HG03565 (cell line): ENCODE measurements at regions not wholly inside any gene's neighbourhood (a gene's known extent, or its start where the extent isn't known, plus 50 kb on each side); places are given as distances from the start of the nearest gene placed in this dataset.

Experiments
- ATAC-seq: cut with Tn5 transposase; IDR thresholded peaks from one replicate; pipeline ENCODE4 v1.9.1; 2021; ENCODE audit warnings: mild to moderate bottlenecking, moderate library complexity; ENCODE audit not compliant: unreplicated experiment

DNA sequence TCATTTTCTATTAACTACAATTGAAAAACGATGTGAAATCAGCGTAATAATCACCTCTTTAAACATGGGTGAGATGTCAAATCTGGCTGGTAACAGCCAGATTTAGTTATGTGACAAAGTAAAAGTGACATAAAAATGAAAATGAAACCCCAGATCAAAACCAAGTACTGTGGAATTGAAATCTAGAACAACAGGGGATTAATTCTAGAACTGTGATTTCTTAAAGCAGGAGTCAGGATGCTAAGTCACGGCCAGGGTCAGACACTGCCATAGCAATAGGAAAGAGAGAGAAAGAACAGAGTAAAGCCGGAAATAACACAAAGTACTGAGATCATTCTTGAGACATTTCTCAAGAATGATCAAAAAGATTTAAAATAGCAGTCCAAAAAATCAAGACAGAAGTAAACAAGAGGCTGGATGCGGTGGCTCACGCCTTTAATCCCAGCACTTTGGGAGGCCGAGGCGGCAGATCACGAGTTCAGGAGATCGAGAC, 1183.7 kb upstream of the NXPH2 start:
- ATAC-seq, result no peak

DNA sequence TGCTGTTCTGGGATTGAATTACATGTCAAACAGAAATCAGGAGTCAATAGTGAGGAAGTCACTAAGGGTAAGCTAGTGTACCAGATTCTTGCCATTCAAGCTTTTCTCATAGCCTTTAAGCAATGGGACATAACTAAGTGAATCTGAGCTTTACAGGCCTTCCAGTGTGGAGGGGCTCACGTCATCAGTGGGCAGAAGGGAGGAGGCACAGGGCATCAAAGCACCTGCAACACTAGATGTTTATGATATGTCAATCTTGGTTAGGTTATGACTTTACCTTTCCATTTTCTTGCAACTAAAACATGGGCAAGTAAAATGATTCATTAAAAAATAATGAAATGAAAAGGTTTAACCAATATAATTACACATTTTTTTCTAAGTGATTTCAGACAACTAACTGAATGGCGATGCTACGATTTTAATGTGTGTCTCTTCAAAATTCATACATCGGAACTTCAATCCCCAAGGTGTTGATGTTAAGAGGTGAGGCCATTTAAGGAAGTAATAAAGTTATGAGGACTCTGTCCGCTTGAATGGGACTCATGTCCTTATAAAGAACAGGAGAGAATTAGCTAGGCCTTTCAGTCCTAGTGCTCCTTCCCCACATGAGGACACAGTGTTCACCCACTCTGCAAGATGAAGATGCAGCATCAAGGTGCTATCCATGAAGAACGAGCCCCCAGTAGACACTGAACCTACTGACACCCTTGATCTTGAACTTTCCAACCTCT, 1169.2 kb upstream of the NXPH2 start:
- ATAC-seq, result no peak

DNA sequence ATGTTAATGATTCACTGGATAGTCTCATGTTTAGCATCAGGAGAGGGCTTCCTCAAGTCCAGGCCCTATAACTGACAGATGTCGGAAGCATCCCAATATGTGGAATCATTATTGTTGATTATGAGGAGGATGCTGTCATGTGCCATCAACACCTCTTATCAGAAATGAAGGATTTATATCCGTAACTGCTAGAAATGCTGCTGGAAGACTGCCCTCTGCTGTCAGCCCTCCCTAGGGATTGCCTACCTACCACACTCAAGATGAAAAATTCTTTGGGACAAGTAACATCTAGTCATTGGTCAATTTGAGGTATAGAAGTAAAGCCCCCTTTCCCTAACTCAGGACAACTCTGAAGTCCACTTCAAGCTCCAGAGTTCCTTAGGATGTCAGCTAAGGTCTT, 1166.5 kb upstream of the NXPH2 start:
- no peak for ATAC-seq

DNA sequence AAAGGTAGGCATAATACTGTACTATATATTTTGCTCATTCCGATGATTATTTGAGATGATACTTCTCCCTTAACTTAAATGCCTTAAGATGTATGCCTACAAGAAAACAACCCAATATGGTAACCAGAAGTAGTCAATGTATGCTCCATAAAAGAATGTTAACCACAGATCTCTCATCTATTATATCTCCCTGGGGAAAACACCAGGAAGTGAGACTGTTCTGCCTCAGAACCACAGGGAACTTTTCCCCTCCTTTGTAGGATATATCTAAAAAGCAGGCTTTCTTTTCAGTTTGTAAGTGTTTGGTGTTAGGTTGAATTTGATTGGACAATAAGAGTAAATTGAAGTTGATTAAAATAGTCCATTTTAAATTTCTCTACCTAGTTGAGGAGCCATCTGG, 1160.5 kb upstream of the NXPH2 start:
- no peak for ATAC-seq

DNA sequence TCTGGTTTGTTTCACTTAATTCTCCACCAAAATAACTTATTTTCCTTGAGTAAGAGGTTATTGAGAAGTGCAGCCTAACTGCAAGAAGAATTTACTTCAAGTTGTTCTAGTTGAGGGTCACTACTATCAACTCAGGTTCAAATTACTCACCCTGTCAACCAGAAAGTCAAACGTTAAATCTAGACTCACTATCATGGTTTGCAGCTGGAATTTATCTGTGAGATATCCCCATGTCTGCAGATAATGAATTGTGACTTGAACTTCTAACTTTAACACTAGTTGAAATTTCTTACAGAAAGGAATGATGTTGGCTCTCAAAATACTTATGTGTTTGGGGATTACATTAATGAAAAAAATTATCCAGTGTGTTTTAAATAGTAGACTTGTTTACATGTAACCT, 1145.7 kb upstream of the NXPH2 start:
- no peak for ATAC-seq

DNA sequence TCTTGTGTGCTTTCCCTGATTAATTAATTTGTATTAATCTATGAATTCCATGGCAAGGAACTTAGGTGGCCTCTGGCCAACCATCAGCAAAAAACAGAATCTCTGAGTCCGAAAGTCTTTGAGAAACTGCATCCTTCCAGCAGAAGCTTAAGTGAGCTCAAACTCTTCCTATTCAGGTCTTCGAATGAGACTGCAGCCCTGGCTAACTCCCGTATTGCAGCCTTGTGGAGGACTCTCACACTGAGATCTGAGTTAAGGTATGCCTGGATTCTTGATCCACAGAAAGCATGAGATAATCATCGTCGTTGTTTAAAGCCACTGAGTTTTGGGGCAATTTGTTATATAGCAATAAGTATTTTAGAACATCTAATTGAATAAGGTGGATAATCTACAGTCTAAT, 1143.9 kb upstream of the NXPH2 start:
- ATAC-seq, result no peak

DNA sequence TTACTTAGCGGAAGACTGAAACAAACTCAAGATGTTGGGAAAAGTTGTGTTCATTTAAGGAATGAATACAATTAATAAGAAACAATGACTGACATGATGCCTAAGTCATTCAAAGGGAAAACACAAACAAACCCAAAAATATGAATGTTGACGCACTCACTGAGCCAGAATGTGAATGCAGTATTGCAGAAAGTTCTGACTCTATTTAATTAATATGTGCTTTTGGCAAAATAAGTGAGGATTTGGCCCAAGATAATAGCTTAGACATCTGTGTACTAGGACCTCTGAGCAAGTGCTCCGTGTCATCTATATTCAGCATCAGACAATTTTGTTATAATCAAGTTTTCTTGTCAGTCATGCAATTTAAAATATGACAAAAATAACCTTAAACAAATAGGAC, 1138.8 kb upstream of the NXPH2 start:
- no peak for ATAC-seq

DNA sequence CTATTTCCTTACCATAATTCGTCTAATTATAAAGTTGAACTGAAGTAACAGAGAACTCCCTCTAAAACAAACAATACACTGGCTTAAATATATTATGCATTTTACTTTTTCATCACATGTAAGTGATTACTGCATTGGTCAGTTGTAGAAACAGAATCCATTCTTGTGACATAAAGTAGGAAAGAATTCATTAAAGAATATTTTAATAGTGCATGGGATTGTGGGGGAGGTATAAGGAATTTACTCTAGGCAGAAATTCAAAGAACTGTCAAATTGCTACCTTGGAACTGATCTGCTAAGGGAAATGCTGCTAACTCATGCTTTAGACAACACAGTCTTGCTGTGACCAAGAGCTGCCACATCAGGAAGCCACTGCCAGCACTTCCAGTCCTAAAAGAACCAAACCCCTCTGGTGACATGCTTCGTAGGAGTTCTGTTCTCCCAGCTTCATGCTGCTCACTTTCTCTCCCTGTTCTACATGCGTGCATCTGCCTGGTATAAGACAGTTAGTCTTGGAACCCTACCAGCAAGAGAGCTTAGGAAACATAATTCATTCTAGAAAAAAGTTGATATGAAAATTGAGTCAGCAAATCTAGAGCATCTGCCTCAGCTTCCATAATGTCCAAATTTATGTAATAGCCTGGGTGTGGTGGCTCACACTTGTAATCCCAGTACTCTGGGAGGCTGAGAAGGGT, 1137.6 kb upstream of the NXPH2 start:
- no peak for ATAC-seq

DNA sequence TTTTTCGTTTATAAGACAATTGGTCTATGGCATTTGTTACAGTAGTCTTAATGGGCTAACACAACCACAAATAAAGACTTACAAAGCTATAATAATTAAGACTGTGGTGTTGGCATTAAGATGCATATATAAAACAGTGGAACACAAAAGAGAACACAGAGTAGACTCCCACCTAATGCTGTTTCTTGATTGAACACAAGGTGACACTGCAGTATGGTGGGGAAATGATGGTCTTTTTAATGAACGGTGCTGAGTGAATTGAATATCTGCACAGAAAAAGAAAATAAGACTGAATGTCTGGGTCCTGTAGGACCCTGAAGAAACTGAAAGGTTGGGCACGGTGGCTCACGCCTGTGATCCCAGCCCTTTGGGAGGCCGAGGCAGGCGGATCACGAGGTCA, 1136.6 kb upstream of the NXPH2 start:
- no peak for ATAC-seq

DNA sequence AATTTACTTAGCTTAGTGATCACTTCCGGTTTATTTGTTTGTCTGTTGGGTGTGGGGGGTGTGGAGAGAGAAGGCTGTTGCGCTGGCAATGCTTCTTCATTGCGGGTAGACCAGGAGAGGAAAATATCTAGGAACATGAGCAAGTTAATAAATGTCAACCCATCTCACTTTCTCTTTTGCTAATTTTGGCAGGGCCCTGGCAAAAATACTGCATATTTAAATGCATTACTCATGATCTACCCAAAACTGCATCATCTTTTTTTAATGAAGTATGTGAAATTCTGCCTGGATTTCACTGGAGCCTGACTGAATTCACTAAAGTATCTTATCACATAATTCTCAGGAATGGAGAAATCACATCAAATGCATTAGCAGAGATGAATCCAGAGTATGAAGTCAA, 1131.0 kb upstream of the NXPH2 start:
- ATAC-seq, result no peak

DNA sequence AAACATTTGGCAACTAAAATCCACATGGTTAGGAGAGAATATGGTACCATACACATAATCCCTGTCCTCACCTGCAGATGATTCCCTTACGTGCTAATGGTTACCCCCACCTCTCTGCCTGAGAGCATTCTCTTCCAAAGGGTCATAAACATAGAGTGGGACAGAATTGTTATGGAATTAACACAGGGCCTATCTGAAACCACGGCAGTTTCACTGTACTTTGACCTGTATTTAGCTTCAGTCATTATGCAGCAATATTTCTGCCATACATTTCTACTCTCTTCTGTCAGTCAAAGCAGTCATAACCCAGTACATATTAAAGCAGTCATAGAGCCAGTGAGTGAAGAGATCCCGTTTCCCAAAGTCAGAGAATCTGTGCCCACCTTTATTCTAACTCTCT, 1128.9 kb upstream of the NXPH2 start:
- ATAC-seq, result no peak

DNA sequence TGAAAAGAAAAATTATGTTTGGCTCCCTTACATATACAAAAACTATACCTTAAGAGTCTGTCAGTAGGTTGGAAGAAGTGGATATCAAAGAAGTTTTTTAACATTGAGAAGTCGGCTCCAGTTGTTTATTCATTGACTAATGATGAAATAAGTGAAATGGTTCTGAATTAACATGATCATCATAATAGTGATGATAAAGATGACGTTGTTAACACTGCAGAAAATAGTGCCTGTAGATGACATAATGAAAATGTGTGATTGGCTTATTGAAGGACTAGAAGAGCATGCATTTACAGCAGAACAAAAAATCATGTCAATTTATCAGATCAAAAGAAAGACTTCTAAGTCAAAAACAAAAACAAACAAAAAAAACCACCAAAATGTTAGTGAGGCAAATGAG, 1125.4 kb upstream of the NXPH2 start:
- no peak for ATAC-seq

DNA sequence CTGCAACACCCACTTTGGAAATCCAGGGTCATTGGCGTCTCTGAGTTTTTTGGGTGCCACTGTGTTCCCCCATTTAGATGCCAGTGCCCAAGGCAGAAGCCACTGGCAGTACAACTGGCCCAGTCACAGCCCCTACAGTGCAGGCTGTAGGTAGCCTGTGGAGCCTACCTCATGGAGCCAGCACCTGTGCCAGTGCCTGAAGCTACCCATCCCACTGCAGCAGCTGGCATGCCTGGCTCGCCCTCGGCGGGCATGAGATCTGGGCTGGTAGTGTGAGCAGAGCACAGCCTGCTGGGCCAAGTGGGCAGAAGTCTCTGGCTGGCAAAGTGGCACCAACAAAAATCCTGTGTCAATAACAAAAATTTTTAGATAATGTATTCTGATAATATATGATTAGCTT, 1111.4 kb upstream of the NXPH2 start:
- ATAC-seq, result no peak

DNA sequence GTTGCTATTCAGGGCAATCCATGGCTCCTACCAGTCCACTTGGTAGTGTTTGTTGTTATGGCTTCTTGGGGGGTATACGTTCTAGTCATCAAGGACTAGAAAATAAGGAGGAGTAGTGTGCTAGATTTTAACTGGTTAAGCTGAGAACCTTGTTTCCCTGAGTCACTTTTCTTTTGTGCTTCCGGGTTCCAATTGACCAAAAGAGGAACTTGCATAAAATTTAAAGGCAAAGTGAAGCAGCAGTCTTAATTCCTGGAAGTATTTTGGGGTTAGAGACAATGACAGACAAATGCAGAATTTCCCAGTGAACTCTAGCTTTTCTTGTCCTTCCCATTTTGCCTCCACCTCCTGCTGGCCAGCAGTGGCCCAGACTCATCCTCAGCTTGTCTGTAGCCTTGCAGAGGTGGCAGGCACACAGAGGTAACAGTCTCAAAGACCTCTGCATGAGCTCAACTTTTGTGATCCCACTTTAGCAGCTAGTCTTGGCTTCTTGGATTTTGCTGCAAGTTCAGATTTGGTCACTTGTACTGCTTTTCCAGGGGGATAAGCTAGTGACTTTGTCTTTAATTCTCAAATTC, 1105.8 kb upstream of the NXPH2 start:
- ATAC-seq, result no peak

DNA sequence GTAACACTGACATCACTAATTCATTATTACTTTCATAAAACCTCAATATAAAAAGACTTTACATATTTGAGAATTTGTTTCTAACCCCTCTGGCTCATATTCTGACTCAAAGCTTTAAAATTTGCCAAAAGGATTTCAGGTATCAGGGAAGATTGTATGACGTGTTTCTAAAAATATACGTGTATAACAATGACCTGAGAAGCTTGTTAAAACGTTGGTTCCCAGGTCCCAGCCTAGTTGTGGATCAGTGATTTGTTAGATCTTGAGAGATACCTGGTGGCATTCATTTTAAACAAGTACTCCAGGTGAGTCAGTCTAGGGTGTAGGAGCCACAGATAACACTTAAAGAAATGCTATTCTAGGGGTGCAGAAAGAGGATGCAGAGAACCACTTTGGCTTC, 1096.8 kb upstream of the NXPH2 start:
- no peak for ATAC-seq

DNA sequence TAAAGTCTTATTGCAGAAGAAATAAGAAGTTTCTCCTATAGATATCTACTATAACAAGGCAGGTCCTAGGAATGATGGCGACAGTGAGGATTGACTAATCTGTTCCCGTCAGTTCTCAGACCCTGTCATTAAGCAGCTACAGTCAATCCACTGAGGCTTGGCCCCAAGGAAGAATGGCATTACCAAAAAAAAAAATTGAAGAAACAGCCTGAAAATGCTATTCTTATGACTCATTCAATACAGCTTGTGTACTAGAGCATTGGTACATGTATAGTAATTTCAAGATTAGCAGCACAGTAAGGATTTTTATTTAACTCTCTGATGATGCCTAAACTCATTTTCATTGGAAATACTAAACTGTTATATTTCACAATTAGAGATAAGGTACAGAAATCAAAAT, 1096.1 kb upstream of the NXPH2 start:
- ATAC-seq, result no peak

DNA sequence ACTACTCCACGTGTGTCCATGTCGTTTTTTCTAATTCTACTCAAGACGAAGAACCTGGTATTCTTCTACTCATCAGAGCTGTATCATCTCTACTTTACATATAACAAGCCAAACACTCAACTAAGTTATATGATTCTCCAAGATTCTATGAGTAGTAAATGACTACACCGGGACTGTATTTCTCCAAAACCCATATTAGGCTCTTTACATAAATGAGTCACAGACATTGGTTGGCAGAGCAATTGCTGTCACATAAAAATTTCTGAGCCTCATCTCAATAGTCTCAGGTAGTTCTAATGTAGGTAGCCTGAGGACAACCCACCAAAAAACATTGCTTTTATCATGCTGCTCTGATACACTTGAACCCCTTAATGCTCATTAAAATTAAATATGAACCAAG, 1092.3 kb upstream of the NXPH2 start:
- ATAC-seq, result no peak

DNA sequence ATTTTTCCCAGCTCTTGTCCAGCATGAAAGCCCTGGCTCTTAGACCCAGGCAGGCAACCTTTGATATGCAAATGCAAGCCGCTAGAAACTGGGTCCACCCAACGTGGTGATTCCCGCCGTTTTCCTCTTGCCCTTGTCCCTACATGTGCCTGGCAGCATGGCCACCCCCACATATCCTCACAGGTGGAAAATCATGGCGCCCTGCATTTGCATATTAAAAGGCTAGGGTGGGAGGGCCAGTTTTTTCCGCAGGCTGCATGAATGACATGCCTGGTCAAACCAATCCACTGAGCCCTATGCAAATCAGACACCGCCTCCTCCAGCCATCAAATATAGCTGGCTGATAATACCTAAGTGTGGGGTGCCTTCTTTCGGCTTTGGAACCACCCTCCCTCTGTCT, 1091.8 kb upstream of the NXPH2 start:
- ATAC-seq, result no peak

DNA sequence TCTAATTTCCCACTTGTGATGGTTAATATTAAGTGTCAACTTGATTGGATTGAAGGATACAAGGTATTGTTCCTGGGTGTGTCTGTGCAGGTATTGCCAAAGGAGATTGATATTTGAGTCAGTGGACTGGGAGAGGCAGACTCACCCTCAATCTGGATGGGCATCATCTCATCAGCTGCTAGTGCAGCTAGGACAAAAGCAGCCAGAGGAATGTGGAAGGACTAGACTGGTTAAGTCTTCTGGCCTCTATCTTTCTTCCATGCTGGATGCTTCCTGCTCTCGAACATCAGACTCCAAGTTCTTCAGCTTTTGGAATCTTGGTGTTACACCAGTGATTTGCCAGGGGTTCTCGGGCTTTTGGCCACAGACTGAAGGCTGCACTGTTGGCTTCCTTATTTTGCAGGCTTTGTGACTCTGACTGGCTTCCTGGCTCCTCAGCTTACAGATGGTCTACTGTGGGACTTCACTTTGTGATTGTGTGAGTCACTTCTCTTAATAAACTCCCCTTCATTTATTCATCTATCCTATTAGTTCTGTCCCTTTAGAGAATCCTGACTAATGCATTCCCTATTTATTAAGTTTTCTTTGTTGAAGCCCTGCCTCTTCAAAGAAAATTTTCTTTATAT, 1087.5 kb upstream of the NXPH2 start:
- ATAC-seq, result no peak

DNA sequence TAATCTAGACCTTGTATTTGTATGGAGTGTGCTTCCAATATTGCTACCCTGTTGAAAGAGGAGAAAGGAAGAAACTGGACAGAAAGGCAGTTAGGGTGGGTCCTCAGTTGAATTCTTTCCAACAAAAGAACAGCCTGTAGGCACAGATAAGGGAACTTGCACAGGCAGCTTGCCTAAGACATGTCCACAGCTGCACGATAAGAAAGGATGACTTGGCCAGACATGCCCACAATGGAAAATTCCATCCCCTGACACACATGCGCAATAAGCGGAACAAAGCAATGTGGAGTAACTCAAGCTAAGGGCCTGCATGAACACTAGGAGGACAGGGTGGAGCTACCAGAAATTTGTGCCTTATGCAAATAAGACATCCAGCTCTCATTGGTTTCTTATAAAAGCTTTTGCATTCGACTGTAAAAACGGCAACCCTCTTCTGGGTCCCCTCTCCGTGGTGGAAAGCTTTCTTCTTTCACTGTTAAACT, 1084.7 kb upstream of the NXPH2 start:
- ATAC-seq, result no peak

DNA sequence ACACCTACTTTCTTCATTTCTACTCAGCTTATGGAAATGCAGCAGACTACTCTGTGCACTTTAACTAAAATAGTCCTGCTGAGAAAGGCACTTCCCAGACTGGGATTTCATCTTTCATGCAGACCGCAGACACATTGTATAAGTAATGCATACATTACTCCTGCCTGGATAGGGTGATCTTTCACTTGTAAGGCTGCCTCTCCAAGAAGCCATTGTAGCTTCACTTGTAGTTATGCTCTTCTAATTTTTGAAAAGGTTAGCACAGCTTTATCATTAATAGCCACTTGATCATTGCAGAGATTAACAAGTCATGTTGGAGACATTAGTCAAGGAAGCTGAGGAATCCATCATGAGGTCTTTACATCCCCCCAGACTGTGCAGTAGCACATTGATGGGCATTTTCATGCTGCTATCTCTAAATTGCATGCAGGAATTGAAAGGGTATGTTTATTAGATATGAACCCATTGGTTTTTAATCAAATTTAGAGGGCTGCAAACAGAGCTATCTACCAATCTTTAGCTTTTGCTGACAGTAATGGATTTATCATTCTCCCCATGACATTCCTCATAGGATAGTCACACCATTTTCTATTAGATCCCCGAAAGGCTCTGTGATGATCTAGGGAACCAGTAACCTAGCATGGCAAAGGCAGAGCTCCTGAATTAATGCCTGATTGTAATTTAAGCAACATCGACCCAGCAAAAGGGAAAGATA, 1074.7 kb upstream of the NXPH2 start:
- no peak for ATAC-seq
